ENCODE measurements at regions not wholly inside any gene's neighbourhood (a gene's known extent, or its start where the extent isn't known, plus 50 kb on each side); places are given as distances from the start of the nearest gene placed in this dataset.

DNA sequence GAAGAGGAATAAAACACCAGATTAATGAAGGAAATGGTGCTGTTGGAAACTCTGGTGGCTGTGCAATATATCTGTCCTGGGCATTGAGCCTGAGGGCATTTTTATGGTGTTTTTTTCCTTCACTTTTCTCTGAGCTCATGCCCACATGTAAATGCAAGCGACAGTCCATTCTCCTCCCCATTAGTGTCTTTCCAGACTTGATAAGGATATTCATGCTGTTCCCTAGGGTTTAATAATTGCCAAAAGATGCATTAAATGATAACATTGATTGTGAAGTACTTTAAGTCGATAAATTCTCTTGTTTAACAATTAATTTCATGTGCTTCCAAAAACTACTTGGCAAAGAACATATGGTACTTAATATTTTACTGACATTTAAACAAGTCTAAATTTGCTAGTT lies 384.7 kb downstream of the MDFIC start:
- Histone ChIP-seq H3K27me3 (ENCODE audit: control insufficient read depth, insufficient read depth, low read length) (no peaks in the 10 kb centered on the region), H3K36me3 (ENCODE audit: control insufficient read depth, insufficient read depth, low read length) (no peaks in the 10 kb centered on the region), H3K4me3 (ENCODE audit: low read depth, low read length) (no peak overlapping the region)
- no peak for FAIRE-seq
- no peak for DNase-seq (ENCODE audit: low read depth)
- TF ChIP-seq, protein P1, sequence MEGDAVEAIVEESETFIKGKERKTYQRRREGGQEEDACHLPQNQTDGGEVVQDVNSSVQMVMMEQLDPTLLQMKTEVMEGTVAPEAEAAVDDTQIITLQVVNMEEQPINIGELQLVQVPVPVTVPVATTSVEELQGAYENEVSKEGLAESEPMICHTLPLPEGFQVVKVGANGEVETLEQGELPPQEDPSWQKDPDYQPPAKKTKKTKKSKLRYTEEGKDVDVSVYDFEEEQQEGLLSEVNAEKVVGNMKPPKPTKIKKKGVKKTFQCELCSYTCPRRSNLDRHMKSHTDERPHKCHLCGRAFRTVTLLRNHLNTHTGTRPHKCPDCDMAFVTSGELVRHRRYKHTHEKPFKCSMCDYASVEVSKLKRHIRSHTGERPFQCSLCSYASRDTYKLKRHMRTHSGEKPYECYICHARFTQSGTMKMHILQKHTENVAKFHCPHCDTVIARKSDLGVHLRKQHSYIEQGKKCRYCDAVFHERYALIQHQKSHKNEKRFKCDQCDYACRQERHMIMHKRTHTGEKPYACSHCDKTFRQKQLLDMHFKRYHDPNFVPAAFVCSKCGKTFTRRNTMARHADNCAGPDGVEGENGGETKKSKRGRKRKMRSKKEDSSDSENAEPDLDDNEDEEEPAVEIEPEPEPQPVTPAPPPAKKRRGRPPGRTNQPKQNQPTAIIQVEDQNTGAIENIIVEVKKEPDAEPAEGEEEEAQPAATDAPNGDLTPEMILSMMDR (IDR thresholded peaks at IDR 0.05; ENCODE audit: insufficient read depth, low read length, severe bottlenecking), result no peak

DNA sequence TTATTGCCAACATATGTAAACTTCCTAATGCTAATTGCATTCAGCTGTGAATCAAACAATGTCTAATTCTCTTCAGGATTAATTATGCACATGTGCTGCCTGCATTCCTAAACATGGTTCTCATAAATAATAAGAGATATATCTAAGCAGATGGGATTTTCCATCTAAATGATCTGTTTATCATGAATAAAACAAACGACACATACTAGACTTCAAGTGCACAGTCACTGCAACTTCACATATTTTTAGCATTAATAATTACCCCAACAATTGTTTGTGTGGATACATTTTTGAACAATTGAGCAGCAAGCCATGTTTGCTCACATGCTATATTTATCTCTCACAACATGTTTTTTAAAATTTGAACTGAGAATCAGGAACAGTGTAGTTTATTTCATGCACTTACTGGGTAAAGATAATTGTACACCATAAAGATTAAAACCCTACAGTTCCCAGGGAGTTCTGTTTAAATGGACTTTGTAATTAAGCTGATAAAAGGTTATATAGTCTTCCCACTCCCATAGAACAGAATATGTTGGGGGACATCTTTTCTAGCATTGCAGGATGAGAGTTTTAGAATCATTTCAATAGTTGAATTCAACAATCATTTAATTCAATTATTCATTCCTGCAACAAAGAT lies 378.5 kb downstream of the MDFIC start:
- DNase-seq (ENCODE audit: low read depth) (peak; percentile 69), FAIRE-seq (no peak)
- no peak overlapping the region for H3K4me3 ChIP-seq (ENCODE audit: low read depth, low read length)
- H3K27me3 ChIP-seq (ENCODE audit: control insufficient read depth, insufficient read depth, low read length), result no peaks in the 10 kb centered on the region
- no peaks in the 10 kb centered on the region for H3K36me3 ChIP-seq (ENCODE audit: control insufficient read depth, insufficient read depth, low read length)
- TF ChIP-seq, protein P1 (IDR thresholded peaks at IDR 0.05; ENCODE audit: insufficient read depth, low read length, severe bottlenecking), result no peak

DNA sequence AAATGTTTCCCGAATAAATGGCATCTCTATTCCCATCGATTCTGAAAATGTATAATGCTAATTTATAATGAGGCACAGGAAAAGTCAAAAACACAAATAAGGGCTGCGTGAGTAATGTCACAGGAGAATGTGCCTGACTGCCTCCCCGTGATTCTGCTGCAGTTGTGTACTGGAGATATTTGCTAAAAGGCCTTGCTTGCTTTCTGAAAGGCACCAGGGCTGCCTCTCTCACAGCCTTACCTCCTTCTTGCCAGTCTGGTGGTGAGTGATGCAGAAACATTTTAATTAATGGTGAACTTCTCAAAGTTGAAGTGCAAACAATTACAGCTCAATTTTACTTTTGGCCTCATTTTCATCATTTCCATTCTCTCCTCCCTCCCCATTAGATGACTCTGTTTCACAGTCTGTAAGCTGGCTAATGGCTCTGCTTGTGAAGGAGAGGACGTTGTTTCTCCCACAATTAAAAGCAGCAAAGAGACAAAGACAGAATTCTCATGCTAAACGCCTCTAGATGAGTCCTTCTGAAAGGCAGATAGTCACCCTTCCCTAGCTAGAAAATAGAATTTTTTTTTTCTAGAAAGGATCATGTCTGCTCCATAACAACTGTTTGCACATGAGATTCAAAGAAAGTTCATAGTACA lies 377.6 kb downstream of the MDFIC start:
- no peaks in the 10 kb centered on the region for H3K27me3 ChIP-seq (ENCODE audit: control insufficient read depth, insufficient read depth, low read length)
- no peak overlapping the region for H3K4me3 ChIP-seq (ENCODE audit: low read depth, low read length)
- FAIRE-seq, result no peak
- TF ChIP-seq, protein P1 (IDR thresholded peaks at IDR 0.05; ENCODE audit: insufficient read depth, low read length, severe bottlenecking), result no peak
- H3K36me3 ChIP-seq (ENCODE audit: control insufficient read depth, insufficient read depth, low read length), result no peaks in the 10 kb centered on the region
- DNase-seq (ENCODE audit: low read depth), result no peak

DNA sequence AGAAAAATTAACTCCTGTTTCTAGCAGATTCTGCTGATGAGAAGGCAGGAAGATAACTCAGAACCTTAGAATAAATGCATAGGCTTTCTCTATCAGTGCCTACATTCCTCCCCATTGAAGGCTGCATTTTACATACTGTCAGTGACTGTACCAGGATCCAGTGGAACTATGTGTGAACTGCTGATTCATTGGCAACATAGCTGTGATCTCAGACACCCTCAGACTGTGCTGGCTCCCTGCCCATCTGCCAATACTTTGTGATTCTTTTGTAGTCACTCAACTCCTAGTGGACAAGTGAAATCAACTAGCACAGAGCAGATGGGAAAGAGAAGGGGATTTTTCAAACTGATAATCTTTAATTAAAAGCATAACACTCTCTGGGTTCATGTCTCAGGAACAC lies 375.8 kb downstream of the MDFIC start:
- no peak overlapping the region for H3K4me3 ChIP-seq (ENCODE audit: low read depth, low read length)
- TF ChIP-seq, protein P1 (IDR thresholded peaks at IDR 0.05; ENCODE audit: insufficient read depth, low read length, severe bottlenecking), result peak; percentile 28
- no peaks in the 10 kb centered on the region for H3K36me3 ChIP-seq (ENCODE audit: control insufficient read depth, insufficient read depth, low read length)
- DNase-seq (ENCODE audit: low read depth) (peak; percentile 95), FAIRE-seq (peak; percentile 58)
- no peaks in the 10 kb centered on the region for H3K27me3 ChIP-seq (ENCODE audit: control insufficient read depth, insufficient read depth, low read length)

DNA sequence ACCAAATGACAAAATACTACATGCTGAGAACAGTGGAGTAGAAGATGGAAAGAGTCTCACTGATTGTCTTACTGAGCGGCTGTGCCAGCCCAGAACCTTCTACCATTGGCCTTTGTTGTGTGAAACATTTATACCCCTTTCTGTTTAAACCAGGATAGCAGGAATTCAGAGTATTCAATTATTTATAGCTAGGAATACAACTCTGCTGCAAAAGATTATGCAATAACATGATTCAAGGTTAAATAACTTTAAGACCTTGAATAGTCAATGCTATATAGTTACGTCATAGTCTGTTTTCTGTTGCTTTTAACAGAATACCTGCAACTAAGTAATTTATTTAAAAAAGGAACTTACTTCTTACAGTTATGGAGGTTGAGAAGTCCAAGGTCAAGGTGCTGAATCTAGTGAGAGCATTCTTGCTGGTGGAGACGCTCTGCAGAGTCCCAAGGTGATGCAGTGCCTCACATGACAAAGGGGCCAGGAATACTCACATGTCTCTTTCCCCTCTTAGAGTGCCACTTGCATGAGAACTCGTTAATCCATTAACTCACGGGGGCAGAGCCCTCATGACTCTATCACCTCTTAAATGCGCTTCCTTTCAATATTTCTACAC lies 371.8 kb downstream of the MDFIC start:
- Histone ChIP-seq H3K4me3 (ENCODE audit: low read depth, low read length) (no peak overlapping the region), H3K27me3 (ENCODE audit: control insufficient read depth, insufficient read depth, low read length) (no peaks in the 10 kb centered on the region), H3K36me3 (ENCODE audit: control insufficient read depth, insufficient read depth, low read length) (no peaks in the 10 kb centered on the region)
- TF ChIP-seq, protein P1 (IDR thresholded peaks at IDR 0.05; ENCODE audit: insufficient read depth, low read length, severe bottlenecking), result no peak
- DNase-seq (ENCODE audit: low read depth) (peak; percentile 43), FAIRE-seq (no peak)
